ENCODE measurements at regions not wholly inside any gene's neighbourhood (a gene's known extent, or its start where the extent isn't known, plus 50 kb on each side); places are given as distances from the start of the nearest gene placed in this dataset.

DNA sequence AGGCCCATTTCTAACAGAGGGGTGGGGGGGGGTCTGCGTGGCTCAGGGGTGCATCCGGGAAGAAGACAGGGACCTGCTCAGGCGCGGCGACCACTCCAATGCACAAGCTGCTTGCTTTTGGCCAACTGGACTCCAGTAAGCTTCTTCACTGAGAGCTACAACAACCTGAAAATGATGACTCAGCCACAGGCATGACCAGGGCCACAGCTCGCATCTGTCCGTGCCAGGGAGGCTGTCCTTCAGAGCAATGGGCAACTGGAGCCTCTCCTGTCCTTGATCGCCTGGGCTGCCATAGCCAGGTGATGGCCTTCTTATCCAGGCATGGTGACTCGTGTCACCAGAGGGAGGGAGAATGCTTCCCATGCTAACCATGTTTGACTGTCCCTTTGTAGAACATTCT lies 81.6 kb upstream of the RNF32 start:
- no peak for TF ChIP-seq POLR2A (IDR thresholded peaks at IDR 0.05)
- TF ChIP-seq, protein P1, sequence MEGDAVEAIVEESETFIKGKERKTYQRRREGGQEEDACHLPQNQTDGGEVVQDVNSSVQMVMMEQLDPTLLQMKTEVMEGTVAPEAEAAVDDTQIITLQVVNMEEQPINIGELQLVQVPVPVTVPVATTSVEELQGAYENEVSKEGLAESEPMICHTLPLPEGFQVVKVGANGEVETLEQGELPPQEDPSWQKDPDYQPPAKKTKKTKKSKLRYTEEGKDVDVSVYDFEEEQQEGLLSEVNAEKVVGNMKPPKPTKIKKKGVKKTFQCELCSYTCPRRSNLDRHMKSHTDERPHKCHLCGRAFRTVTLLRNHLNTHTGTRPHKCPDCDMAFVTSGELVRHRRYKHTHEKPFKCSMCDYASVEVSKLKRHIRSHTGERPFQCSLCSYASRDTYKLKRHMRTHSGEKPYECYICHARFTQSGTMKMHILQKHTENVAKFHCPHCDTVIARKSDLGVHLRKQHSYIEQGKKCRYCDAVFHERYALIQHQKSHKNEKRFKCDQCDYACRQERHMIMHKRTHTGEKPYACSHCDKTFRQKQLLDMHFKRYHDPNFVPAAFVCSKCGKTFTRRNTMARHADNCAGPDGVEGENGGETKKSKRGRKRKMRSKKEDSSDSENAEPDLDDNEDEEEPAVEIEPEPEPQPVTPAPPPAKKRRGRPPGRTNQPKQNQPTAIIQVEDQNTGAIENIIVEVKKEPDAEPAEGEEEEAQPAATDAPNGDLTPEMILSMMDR (IDR thresholded peaks at IDR 0.05) = no peak

All from esophagus squamous epithelium (tissue), 4 donors.